ENCODE measurements at regions not wholly inside any gene's neighbourhood (a gene's known extent, or its start where the extent isn't known, plus 50 kb on each side); places are given as distances from the start of the nearest gene placed in this dataset.

DNA sequence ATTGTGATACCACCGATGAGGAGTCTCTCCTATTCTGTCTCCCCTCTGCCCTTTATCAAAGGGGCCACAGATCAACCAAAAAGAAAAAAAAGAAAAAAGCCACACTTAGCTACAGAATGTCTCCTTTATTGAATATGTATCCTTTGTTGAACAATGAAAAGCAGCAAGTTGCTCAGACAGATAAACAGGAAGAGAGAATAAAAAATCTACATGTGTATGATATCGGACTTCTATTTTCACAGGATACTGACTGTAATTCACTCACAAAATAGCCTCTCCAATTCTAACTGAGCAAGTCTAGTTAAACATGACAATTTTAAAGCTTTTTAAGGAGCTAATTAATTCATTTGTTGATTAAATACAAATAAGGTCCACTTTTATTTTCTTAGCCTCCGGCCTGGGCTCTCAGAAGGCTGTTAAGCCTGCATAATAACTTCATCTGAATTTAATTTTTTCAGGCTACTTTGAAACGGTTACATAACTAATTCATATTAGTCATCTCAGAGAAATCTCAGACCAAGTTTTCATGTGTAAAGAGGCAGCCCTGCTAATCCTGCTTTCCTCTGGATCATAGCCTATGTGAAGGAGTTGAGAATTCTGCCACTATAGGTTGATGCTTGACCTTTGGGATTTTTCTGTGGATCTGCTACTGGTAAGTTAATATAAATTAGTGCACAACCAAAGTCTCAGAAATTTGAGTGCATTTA is 304.1 kb upstream of the NR5A2 start:
- DNase-seq (ENCODE audit: low spot score): no peak

DNA sequence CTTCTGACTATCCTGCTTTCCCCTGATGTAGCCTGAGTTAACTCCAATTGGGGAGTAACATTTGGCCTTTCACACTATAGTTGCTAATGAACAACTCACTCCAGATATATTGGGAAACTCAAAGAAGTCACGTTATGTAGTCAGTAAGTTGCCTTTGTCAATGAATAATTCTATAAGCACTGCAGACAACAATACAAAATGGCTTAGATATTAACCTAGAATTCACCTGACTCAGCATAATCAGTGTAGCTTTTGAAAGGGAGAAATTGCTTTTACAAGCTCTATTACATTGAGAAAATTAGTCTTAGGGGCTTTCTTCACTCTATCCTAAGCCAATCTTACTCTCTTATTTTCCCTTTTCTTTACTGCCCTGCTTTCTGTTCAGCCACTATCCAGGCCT is 303.5 kb upstream of the NR5A2 start:
- DNase-seq (ENCODE audit: low spot score): no peak

GRCh38 chr1:199725002-199725565 is 302.4 kb upstream of the NR5A2 start:
- DNase-seq (ENCODE audit: low spot score): no peak

GRCh38 chr1:199727682-199728081 is 299.8 kb upstream of the NR5A2 start:
- no peak for DNase-seq (ENCODE audit: low spot score)

- DNase-seq (ENCODE audit: low spot score): no peak
These were observed 299.2 kb upstream of the NR5A2 start for GRCh38 chr1:199728345-199728744.

DNA sequence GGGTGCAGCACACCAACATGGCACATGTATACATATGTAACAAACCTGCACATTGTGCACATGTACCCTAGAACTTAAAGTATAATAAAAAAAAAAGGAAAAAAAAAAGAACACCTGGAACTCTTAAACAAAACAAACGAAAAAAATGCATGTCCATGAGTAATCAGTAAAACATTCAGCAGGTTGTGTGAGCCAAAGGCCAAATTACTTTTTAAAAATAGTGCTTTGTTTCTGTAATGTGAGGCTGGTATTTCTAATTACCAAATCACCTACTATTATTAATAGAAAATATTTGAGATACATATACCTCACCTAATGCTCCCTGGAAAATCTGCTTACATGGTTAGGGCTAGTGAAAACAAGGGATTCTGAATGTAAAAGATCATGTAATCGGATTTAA is 294.4 kb upstream of the NR5A2 start:
- DNase-seq (ENCODE audit: low spot score): no peak

DNA sequence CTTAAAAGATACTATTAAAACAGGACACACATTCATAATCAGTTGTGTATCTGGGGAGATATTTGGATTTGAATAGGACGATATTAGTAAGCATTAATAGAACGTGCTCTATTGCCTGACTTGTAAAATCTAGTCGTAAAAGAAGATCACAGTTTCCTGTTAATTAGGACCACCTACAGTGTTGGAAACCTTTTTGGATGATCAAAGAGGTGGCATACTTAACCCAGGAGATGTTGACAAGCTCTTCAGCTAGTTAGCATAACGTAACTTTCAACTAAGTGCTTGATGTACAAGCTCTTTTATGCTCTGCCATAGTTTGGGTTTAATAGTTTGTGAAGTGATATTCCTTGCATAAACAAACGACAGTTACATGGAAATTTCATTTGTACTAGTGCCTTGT is 293.3 kb upstream of the NR5A2 start:
- DNase-seq (ENCODE audit: low spot score): no peak

- no peak for DNase-seq (ENCODE audit: low spot score)
These were observed 291.9 kb upstream of the NR5A2 start for GRCh38 chr1:199735660-199736059.

- no peak for DNase-seq (ENCODE audit: low spot score)
These were observed 290.9 kb upstream of the NR5A2 start for GRCh38 chr1:199736646-199737045.

- no peak for DNase-seq (ENCODE audit: low spot score)
These were observed 285.9 kb upstream of the NR5A2 start for GRCh38 chr1:199741586-199741985.

DNA sequence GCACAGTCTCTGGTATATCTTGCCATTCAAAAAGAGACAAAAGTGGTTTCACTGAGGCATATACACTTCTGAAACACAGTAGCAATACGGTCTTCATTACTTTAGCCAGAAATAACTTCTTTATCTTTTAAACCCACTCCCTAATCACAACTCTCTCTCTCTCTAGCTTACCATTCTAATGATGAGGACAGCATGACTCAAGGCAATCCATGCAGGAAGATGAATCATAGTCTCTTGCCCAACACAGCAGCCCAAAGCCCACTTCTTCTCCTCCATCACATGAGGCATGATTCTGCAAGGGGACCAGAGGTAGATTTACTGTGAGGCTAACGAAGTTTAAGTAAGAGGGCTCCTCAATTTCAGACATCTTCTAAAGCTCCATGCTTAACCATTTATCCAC is 285.0 kb upstream of the NR5A2 start:
- DNase-seq (ENCODE audit: low spot score): no peak

GRCh38 chr1:199743227-199743626 is 284.3 kb upstream of the NR5A2 start:
- DNase-seq (ENCODE audit: low spot score): no peak

GRCh38 chr1:199746666-199747384 is 280.7 kb upstream of the NR5A2 start:
- DNase-seq (ENCODE audit: low spot score): no peak

DNA sequence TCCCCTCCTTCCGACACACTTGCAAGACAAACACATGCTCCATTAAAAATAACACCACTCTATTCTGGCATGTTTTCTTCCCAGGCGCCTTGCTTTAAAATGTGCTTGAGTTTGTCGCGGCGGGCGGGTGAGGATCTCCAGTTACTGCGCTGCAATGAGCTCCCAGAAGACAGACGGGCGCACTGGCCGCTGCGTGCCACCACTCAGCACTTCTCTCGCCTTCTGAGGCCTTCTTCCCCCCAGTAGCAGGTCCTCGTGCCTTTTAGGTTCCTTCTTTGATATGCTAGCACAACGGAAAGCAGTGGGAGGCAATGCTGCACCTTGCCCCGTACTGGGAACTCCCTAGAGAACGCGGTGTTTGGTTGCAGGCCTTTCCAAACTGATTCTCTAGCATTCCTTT is 279.5 kb upstream of the NR5A2 start:
- DNase-seq (ENCODE audit: low spot score): no peak

DNA sequence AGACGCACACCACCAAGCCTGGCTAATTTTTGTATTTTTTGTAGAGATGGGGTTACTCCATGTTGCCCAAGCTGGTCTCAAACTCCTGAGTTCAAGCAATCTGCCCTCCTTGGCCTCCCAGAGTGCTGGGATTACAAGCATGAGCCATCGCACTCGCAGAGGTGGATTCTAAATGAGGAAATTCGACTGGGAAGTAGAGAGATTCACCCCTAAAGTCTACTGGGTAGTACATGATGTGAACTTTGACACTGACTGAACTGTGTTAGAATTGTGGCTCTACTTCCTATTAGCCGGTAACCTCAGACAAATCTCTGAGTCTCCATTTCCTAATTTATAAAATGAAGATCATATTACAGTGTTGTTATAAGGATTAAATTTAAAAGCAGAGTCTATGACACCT is 276.0 kb upstream of the NR5A2 start:
- DNase-seq (ENCODE audit: low spot score): no peak

DNA sequence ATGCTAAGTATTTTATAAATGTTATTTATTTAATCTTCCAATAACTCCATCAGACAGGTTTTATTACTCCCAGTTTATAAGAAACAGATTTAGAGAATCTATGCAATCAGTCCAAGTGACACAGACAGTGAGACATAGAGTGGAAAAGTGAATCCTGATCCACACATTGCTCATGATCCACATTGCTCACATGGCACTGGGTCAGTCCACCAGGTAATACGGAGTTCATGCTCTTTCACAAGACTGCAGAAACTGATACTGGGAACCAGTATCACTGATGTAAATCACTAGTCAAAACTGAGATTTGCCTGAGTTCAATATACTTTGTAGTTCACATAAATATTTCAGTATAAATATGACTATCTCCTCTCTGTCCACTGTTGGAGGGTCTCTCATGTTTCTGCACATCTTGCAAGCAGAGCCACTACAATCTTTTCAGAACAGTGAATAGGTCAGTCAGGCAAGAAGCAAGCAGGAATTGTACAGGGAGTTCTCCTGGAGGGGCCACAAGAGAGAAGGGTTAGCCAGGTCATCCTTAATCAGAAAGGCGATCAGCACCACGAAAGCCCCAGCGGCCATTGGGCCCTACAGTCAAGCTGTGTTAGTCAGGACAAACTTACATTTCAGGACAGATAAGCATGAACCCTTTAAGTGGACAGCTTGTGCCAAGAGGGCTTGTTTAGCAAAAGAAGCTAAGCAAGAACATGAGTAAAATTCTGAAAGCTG is 275.4 kb upstream of the NR5A2 start:
- DNase-seq (ENCODE audit: low spot score): no peak

DNA sequence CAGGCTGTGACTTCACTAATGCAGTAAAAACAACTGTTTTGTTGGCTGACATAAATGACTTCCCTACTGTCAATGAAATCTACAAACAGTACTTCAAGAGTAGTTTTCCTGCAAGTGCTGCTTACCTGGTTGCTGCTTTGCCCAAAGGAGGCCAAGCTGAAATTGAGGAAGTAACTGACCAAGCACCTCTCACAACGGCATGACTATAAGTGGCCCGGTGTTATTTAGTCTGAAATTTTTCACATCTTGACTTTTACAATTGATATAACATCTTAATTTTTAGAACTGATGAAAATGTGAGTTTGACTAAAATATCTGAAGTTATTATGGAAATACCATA is 274.9 kb upstream of the NR5A2 start:
- DNase-seq (ENCODE audit: low spot score): no peak

DNA sequence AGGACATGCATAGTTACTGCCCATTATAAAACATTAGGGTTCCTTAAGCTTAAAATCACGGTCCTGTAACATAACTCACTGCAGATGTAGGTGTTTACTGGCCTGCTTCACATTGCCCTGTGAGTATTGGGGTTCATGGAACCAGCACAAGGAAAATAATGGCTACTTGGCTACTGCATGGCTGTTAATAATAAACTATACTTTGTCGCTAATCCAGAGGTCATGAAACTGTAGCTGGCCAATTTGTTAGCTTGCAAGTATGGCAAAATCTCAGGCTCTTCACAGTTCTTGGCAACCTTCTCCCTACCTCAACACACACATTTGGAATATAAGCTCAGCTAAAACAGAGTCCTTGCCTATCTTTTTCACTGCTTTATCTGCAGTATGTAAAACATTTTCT is 274.0 kb upstream of the NR5A2 start:
- DNase-seq (ENCODE audit: low spot score): no peak

DNA sequence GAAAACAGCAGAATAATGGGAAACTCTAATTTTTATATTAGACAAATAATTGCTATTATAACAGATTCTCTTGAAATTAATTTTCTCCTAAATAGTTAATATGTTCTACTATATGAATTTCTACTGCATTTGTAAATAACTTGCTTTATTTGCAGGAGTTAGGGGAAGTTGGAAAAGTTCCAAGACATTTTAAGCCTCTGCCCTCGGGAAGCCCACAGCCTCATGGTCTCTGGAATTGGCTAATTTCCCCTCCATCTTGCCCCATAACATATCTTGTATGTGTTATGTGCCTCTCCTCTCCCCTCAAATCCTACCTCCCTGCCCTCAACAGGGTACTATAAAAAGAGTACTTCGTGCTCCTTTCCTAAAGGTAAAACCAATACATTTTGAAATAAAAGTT is 271.4 kb upstream of the NR5A2 start:
- no peak for DNase-seq (ENCODE audit: low spot score)

DNA sequence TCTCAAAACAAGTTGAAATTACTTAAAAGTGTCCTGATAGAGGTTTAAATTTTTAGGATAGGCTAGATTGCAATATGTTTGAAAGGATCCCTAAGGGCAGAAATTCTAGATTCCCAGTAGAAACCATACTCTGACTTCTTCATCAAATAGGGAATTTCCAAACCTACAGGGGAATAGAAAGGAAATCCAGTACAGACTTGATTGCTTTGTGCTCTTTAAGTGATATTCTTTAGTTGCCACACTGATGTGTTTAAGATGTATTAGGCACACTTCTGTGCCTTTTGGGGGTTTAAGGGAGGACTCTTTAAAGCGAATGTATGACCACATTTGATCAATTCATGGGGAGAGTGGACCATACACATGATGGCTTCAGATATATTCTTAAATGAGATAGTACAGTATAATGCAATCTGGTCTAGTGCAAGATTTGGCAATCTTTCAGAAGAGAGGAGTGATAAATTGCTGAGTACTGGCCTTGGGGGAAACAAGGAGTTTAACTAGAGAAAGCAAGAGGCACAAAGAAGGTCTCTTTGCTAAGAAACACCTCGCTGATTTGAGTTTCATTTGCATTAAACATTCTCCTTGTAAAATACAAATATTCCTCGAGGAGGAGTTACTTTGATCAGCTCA is 268.8 kb upstream of the NR5A2 start:
- DNase-seq (ENCODE audit: low spot score): no peak

DNA sequence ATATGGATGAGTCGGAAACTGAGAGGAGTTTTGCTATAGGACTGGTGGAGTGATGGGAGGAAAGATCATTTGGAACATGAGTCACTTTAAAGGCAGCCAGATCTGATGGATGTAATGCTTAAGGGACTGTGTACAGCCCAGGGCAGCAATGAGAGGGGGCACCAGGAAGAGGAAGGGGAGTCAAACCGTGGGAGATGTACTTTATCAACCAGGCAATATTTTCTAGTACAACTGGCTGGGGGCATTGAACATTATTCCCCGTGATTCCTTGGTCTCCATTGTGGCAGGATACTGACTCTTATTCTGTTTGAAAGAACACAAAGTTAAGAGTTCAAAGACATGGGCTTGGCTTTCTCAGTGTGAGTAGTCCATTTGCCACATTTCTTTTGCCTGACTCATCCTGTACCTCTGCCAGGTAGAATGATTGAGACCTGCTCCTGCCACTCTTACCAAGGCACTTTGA is 268.2 kb upstream of the NR5A2 start:
- no peak for DNase-seq (ENCODE audit: low spot score)

DNA sequence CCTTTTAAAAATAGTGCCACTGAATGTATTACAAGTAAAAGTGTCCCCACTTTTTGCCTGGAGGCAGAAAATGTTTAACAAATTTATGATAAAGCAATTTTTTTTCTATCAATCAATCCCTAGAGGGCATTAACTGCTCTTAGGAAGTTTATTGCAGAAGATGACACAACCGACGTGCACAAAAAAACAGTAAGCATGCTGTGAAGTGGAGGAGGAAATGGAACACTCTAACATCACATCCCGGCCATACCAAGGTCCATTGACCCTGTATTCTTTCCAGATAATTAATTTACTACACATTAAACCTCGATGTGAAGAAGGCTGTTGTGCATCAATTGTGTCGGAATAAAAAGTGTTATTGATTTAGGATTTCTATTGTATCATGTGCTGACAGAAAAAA is 264.9 kb upstream of the NR5A2 start:
- DNase-seq (ENCODE audit: low spot score): no peak

Data from mesenteric fat pad (tissue), 1 donor.